GM13977 (cell line): ENCODE measurements at regions not wholly inside any gene's neighbourhood (a gene's known extent, or its start where the extent isn't known, plus 50 kb on each side); places are given as distances from the start of the nearest gene placed in this dataset.
A peak's percentile ranks its signal among the peaks of the same experiment; 100 is the strongest.

Experiments used
- DNase-seq: peaks from one replicate; pipeline ENCODE4 v3.0.0; 2012; ENCODE audit warnings: low spot score
- CTCF ChIP-seq: IDR thresholded peaks from 2 replicates; pipeline ENCODE4 v1.5.1; 2012; ENCODE audit warnings: mild to moderate bottlenecking, control low read depth; ENCODE audit not compliant: insufficient read depth; ENCODE audit errors: extremely low read depth, missing control alignments
- in situ Hi-C: fragments of 300-500 bp; cut with MboI; formaldehyde crosslinking; loops from one replicate; pipeline ENCODE4 v1.12.0; 2022; ENCODE audit warnings: low sequenced_read_pairs, low pct_unique_long_range_greater_than_20kb, mixed read lengths, inconsistent platforms; ENCODE audit not compliant: unreplicated experiment

DNA sequence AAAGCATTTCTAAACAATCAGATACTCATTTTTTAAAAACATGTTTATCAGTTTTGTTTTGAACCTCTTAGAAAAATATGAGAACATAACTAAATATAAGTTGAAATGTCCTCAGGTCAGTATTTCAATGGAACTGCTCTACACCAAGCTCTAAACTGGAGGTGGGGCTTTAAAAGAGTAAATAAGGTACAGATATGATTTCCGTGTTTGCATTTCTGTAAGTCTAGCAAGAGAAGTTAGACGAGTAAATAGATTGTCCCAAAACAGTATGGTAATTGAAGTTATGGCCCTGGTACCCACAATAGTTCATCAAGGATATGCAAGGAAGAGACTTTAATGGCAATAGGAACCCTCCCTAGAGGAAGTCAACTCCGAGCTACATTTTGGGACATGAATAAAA is 115.1 kb upstream of the AKR1E2 start:
- DNase-seq: no peak
- in situ Hi-C loops: no loop called here
- TF ChIP-seq CTCF: no peak

GRCh38 chr10:4708123-4708759 is 117.8 kb upstream of the AKR1E2 start:
- TF ChIP-seq CTCF: peak; percentile 56
- in situ Hi-C loops: no loop called here
- no peak for DNase-seq

GRCh38 chr10:4707221-4707620 is 118.8 kb upstream of the AKR1E2 start:
- no peak for DNase-seq
- in situ Hi-C loops: no loop called here
- no peak for TF ChIP-seq CTCF

- DNase-seq: no peak
- in situ Hi-C loops: no loop called here
- TF ChIP-seq CTCF: no peak
Observed at GRCh38 chr10:4704034-4704545, 121.9 kb upstream of the AKR1E2 start.

GRCh38 chr10:4701016-4701415 is 125.0 kb upstream of the AKR1E2 start:
- DNase-seq: no peak
- in situ Hi-C loops: no loop called here
- no peak for TF ChIP-seq CTCF

GRCh38 chr10:4699950-4700730 is 125.9 kb upstream of the AKR1E2 start:
- DNase-seq: no peak
- TF ChIP-seq CTCF: no peak
- in situ Hi-C loops: no loop called here
